ENCODE measurements at regions not wholly inside any gene's neighbourhood (a gene's known extent, or its start where the extent isn't known, plus 50 kb on each side); places are given as distances from the start of the nearest gene placed in this dataset.
A peak's percentile ranks its signal among the peaks of the same experiment; 100 is the strongest.
"Not testable (repeated sequence)": the region's sequence is repeated elsewhere in the genome, so short reads cannot be mapped to it uniquely, and the experiment has no call there.

DNA sequence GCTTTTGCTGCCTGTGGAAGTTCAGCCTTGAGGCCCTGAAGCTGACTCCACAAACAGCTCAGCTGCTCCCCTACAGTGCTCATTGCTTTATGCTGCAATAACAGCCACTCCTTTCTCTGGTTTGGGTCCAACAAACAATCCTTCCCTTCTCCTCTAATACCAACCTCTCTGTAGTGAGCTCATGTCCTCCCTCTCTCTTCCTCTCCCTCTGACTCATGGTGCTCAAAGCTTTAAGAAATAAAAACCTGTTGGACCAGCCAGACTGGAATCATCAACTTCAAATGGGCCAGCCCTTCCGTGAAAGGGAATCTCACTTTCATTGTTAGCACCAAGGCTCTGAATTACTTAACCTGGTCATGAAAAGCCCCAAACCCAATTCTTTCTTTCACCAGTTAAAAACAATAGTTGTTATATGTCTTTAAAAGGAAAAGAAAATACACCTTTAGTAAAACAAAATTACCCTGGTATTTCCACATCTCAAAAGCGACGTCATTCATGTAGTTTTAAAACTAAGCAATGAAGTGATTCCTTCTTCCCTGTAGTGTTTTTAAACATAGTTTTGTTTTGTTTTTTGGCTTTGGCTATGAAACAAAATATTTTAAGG lies 126.4 kb downstream of the DUSP6 start:
- Histone ChIP-seq H3K14ac (ENCODE audit: low read length in 2 of 2) (no peak overlapping the region), H2BK15ac (ENCODE audit: low read depth, poor library complexity, severe bottlenecking) (no peak overlapping the region), H4K91ac (ENCODE audit: low read length) (no peak overlapping the region), H3K36me3 (ENCODE audit: control insufficient read depth in 1 of 2, insufficient read depth in 2 of 2, low read depth in 1 of 2, low read length in 2 of 2) (no peaks in the 10 kb centered on the region), H2BK120ac (ENCODE audit: low read depth, low read length) (no peak overlapping the region), H4K8ac (ENCODE audit: low read length) (no peak overlapping the region), H3K4me2 (ENCODE audit: low read length, poor library complexity, severe bottlenecking) (no peak overlapping the region), H3K4me1 (ENCODE audit: control insufficient read depth, insufficient read depth, low read depth, low read length) (no peaks in the 10 kb centered on the region), H3K4ac (ENCODE audit: low read depth in 1 of 2, low read length in 2 of 2) (peak overlapping the region in 1 of 2 experiments; percentile 28), H2BK12ac (ENCODE audit: low read length in 2 of 2) (no peak overlapping the region), H2BK5ac (ENCODE audit: low read depth, low read length, poor library complexity, severe bottlenecking) (no peak overlapping the region), H2AFZ (ENCODE audit: low read depth, low read length) (peak overlapping the region; percentile 61), H3K18ac (ENCODE audit: low read depth in 1 of 2, low read length in 2 of 2) (peak overlapping the region in 1 of 2 experiments; percentile 52), H3K4me3 (ENCODE audit: insufficient read depth in 1 of 2, low read depth in 1 of 2, low read length in 2 of 2) (peak overlapping the region in 1 of 2 experiments; percentile 62), H3K9ac (ENCODE audit: low read length) (peak overlapping the region; percentile 89), H3K27me3 (ENCODE audit: control insufficient read depth in 1 of 2, insufficient read depth in 1 of 2, low read length in 2 of 2) (no peaks in the 10 kb centered on the region), H3K27ac (ENCODE audit: low read length, poor library complexity, severe bottlenecking) (no peak overlapping the region), H3K79me1 (replicated peaks; ENCODE audit: low read length, poor library complexity, severe bottlenecking) (no peaks in the 10 kb centered on the region), H2AK5ac (ENCODE audit: low read length, severe bottlenecking) (no peak overlapping the region), H3K9me3 (ENCODE audit: control insufficient read depth, low read length) (no peaks in the 10 kb centered on the region), H3K23ac (ENCODE audit: low read length in 2 of 2) (no peak overlapping the region)
- peak; percentile 74 for DNase-seq
- WGBS = 65% methylated on average over 3 of the region's 3 CpGs

DNA sequence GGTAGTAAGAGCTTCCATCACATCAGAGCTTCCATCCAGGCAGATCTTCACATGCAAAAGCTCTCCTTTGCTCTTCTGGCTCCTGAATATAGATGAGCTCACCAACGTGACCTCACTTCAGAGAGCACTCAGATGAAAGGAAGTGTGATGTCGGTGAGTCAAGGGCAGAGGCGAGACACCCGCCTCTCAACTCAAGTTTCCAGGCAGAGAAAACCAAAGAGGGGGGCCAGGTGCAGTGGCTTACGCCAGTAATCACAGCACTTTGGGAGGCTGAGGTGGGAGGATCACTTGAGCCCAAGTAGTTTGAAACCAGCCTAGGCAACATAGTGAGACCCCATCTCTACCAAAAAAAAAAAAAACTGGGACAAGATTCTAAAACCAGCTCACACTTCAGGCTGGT lies 126.9 kb downstream of the DUSP6 start:
- DNase-seq = peak; percentile 70
- WGBS = 25% methylated on average over 5 of the region's 5 CpGs
- Histone ChIP-seq H3K14ac (ENCODE audit: low read length in 2 of 2) (no peak overlapping the region), H2BK15ac (ENCODE audit: low read depth, poor library complexity, severe bottlenecking) (no peak overlapping the region), H2BK120ac (ENCODE audit: low read depth, low read length) (no peak overlapping the region), H4K8ac (ENCODE audit: low read length) (no peak overlapping the region), H3K18ac (ENCODE audit: low read depth in 1 of 2, low read length in 2 of 2) (peak overlapping the region in 1 of 2 experiments; percentile 52), H4K91ac (ENCODE audit: low read length) (no peak overlapping the region), H3K4ac (ENCODE audit: low read depth in 1 of 2, low read length in 2 of 2) (peak overlapping the region in 1 of 2 experiments; percentile 67), H3K27me3 (ENCODE audit: control insufficient read depth in 1 of 2, insufficient read depth in 1 of 2, low read length in 2 of 2) (no peaks in the 10 kb centered on the region), H3K9me3 (ENCODE audit: control insufficient read depth, low read length) (no peaks in the 10 kb centered on the region), H2AK5ac (ENCODE audit: low read length, severe bottlenecking) (no peak overlapping the region), H2BK5ac (ENCODE audit: low read depth, low read length, poor library complexity, severe bottlenecking) (no peak overlapping the region), H3K4me3 (ENCODE audit: insufficient read depth in 1 of 2, low read depth in 1 of 2, low read length in 2 of 2) (no peak overlapping the region), H3K9ac (ENCODE audit: low read length) (peak overlapping the region; percentile 89), H3K4me1 (ENCODE audit: control insufficient read depth, insufficient read depth, low read depth, low read length) (no peaks in the 10 kb centered on the region), H3K36me3 (ENCODE audit: control insufficient read depth in 1 of 2, insufficient read depth in 2 of 2, low read depth in 1 of 2, low read length in 2 of 2) (no peaks in the 10 kb centered on the region), H2BK12ac (ENCODE audit: low read length in 2 of 2) (peak overlapping the region in 1 of 2 experiments; percentile 48), H3K23ac (ENCODE audit: low read length in 2 of 2) (no peak overlapping the region), H3K27ac (ENCODE audit: low read length, poor library complexity, severe bottlenecking) (no peak overlapping the region), H3K79me1 (replicated peaks; ENCODE audit: low read length, poor library complexity, severe bottlenecking) (no peaks in the 10 kb centered on the region), H3K4me2 (ENCODE audit: low read length, poor library complexity, severe bottlenecking) (no peak overlapping the region), H2AFZ (ENCODE audit: low read depth, low read length) (peak overlapping the region; percentile 61)

DNA sequence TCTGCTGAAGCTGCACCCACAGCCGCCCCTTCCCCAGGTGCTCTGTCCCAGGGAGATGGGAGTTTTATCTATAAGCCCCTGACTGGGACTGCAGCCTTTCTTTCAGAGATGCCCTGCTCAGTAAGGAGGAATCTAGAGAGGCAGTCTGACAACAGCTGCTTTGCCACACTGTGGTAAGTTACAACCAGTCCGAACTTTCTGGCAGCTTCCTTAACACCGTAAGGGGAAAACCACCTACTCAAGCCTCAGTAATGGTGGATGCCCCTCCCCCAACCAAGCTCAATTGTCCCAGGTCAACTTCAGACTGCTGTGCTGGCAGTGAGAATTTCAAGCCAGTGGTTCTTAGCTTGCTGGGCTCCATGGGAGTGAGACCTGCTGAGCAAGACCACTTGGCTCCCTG lies 129.7 kb downstream of the DUSP6 start:
- not testable (repeated sequence) for H2AFZ ChIP-seq (ENCODE audit: low read depth, low read length); H3K9me3 ChIP-seq (ENCODE audit: control insufficient read depth, low read length); H3K18ac ChIP-seq (ENCODE audit: low read depth in 1 of 2, low read length in 2 of 2); H3K27ac ChIP-seq (ENCODE audit: low read length, poor library complexity, severe bottlenecking); H3K27me3 ChIP-seq (ENCODE audit: control insufficient read depth in 1 of 2, insufficient read depth in 1 of 2, low read length in 2 of 2); H4K91ac ChIP-seq (ENCODE audit: low read length); H3K4me3 ChIP-seq (ENCODE audit: insufficient read depth in 1 of 2, low read depth in 1 of 2, low read length in 2 of 2); H2BK5ac ChIP-seq (ENCODE audit: low read depth, low read length, poor library complexity, severe bottlenecking); H3K4me2 ChIP-seq (ENCODE audit: low read length, poor library complexity, severe bottlenecking); H2AK5ac ChIP-seq (ENCODE audit: low read length, severe bottlenecking); H3K79me1 ChIP-seq (replicated peaks; ENCODE audit: low read length, poor library complexity, severe bottlenecking); H2BK12ac ChIP-seq (ENCODE audit: low read length in 2 of 2); H2BK15ac ChIP-seq (ENCODE audit: low read depth, poor library complexity, severe bottlenecking); H3K4ac ChIP-seq (ENCODE audit: low read depth in 1 of 2, low read length in 2 of 2); H3K23ac ChIP-seq (ENCODE audit: low read length in 2 of 2); H2BK120ac ChIP-seq (ENCODE audit: low read depth, low read length); H3K9ac ChIP-seq (ENCODE audit: low read length); H3K36me3 ChIP-seq (ENCODE audit: control insufficient read depth in 1 of 2, insufficient read depth in 2 of 2, low read depth in 1 of 2, low read length in 2 of 2); H4K8ac ChIP-seq (ENCODE audit: low read length); H3K4me1 ChIP-seq (ENCODE audit: control insufficient read depth, insufficient read depth, low read depth, low read length); H3K14ac ChIP-seq (ENCODE audit: low read length in 2 of 2); DNase-seq
- 95% methylated on average over 3 of the region's 3 CpGs for WGBS

DNA sequence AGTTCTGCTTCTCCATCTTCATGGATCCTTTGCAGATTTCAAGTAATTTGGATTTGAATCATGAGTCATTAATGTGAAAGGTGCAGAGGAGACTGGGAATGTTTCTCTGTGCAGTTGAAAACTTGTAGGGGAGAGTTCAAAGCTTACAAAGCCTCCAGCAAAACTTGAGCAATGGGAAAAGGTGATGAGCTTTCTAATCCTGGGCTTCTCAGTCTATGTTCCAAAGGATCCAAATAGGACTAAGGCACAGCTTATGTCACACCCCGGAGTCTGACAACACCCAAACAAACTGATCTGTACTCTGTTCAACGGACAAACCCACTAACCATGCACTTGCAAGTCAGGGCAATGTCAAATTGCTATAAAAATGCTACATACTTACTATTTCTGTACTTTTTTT lies 134.8 kb downstream of the DUSP6 start:
- H2AK5ac ChIP-seq (ENCODE audit: low read length, severe bottlenecking) = no peak overlapping the region
- H3K27me3 ChIP-seq (ENCODE audit: control insufficient read depth in 1 of 2, insufficient read depth in 1 of 2, low read length in 2 of 2) = no peaks in the 10 kb centered on the region
- no peak overlapping the region for H3K14ac ChIP-seq (ENCODE audit: low read length in 2 of 2)
- no peaks in the 10 kb centered on the region for H3K36me3 ChIP-seq (ENCODE audit: control insufficient read depth in 1 of 2, insufficient read depth in 2 of 2, low read depth in 1 of 2, low read length in 2 of 2)
- no peak overlapping the region for H2BK12ac ChIP-seq (ENCODE audit: low read length in 2 of 2)
- no peak overlapping the region for H3K4me3 ChIP-seq (ENCODE audit: insufficient read depth in 1 of 2, low read depth in 1 of 2, low read length in 2 of 2)
- no peak overlapping the region for H4K8ac ChIP-seq (ENCODE audit: low read length)
- no peak overlapping the region for H2BK120ac ChIP-seq (ENCODE audit: low read depth, low read length)
- no peak overlapping the region for H3K9ac ChIP-seq (ENCODE audit: low read length)
- H3K4me1 ChIP-seq (ENCODE audit: control insufficient read depth, insufficient read depth, low read depth, low read length) = no peaks in the 10 kb centered on the region
- H3K4me2 ChIP-seq (ENCODE audit: low read length, poor library complexity, severe bottlenecking) = no peak overlapping the region
- H3K79me1 ChIP-seq (replicated peaks; ENCODE audit: low read length, poor library complexity, severe bottlenecking) = no peaks in the 10 kb centered on the region
- no peak overlapping the region for H3K27ac ChIP-seq (ENCODE audit: low read length, poor library complexity, severe bottlenecking)
- H2AFZ ChIP-seq (ENCODE audit: low read depth, low read length) = no peak overlapping the region
- no peak overlapping the region for H3K23ac ChIP-seq (ENCODE audit: low read length in 2 of 2)
- H3K4ac ChIP-seq (ENCODE audit: low read depth in 1 of 2, low read length in 2 of 2) = no peak overlapping the region
- no peak overlapping the region for H3K18ac ChIP-seq (ENCODE audit: low read depth in 1 of 2, low read length in 2 of 2)
- DNase-seq = peak; percentile 20
- no peaks in the 10 kb centered on the region for H3K9me3 ChIP-seq (ENCODE audit: control insufficient read depth, low read length)
- no peak overlapping the region for H2BK15ac ChIP-seq (ENCODE audit: low read depth, poor library complexity, severe bottlenecking)
- no peak overlapping the region for H2BK5ac ChIP-seq (ENCODE audit: low read depth, low read length, poor library complexity, severe bottlenecking)
- 83% methylated on average over 2 of the region's 2 CpGs for WGBS
- H4K91ac ChIP-seq (ENCODE audit: low read length) = no peak overlapping the region
